HG02885 (cell line): ENCODE measurements at regions not wholly inside any gene's neighbourhood (a gene's known extent, or its start where the extent isn't known, plus 50 kb on each side); places are given as distances from the start of the nearest gene placed in this dataset.
"Not testable (repeated sequence)": the region's sequence is repeated elsewhere in the genome, so short reads cannot be mapped to it uniquely, and the experiment has no call there.

Experiments
- ATAC-seq: cut with Tn5 transposase; IDR thresholded peaks from one replicate; pipeline ENCODE4 v1.9.1; 2021; ENCODE audit warnings: mild to moderate bottlenecking; ENCODE audit not compliant: unreplicated experiment, poor library complexity

DNA sequence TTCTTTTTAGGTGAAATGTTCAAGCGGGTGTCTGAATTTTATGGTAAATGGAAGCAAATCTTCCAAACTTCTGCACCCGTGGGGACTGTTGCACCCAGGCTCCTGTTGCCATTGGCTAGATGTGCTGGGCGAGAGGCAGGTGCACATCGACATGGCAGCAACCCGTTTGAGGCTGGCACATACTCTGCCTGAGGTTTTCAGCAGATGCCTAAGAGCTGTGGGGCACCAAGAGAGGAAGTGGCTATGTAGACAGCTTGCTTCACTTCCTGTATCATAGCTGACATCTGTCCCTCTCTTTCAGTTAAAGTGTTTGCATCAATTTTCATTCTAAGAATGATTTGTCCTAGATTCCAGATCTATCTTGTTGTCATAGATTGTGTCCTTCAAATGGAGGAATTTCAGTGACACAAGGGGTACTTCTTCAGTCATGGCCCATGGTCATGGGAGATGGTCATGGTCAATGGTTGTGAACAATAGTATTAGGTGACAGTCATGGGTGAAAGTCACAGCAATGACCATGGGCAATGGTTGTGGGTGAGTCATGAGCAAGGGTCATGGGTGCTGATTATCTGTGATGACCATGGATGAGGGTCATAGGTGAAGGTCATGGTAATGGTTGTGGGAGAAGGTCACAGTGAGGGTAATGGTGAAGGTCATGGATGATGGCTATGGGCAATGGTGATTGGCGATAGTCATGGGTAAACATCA, 115.1 kb upstream of the IRX4 start:
- no peak for ATAC-seq

DNA sequence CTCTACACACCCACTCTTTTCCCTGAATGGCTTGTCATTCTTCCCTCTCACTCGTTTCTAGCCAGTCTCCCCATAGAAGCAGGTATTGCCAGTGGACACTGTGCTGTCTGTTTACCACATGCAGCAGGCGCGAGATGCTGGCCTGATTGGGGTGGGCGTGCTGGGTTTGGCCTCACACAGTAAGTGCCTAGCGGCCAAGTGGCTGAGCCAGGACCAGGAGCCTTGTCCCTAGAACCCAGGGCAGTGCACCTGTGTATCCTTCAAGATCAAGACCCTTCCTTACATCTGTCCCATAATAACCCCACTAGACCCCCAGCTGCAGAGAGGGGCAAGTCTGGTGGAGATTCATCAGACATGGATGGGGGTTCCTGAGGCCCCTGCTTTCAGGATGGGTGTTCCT, 112.8 kb upstream of the IRX4 start:
- no peak for ATAC-seq

DNA sequence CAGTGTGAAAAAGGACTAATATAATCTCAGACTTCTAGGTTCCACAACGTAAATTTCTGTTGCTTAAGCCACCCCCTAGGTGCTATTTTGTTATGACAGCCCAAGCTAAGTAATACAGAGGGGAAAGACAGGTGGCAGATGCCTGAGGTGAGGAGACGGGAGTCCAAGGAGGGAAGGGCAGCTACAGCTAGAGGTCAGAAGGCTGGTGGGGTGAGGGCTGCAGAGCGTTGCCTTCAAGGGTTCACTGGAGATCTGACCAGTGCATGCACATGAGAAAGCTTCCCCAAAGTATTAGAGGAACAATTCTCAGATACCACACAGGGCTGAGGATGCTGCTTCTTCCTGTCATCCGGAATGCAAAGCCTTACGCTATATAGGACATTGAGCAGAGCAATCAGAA, 104.7 kb upstream of the IRX4 start:
- no peak for ATAC-seq

DNA sequence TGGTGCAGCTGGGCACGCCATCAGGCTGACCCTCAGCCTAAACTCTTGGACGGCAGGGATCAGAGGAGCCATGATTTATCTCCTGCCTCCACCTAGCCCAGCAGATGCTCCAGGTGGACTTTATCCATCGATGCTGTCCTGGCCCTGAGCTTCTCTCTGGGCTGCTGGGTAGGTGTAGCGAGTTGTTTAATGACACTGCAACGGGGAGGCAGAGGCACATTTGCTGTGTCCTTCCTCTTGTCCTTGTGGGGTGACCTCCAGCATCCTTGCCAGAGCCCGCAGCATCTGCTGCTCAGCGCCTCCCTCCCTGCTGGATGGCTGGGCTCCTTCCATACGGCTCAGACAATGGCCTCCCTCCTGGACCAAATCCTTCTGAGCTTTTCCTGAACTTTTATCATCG, 103.1 kb upstream of the IRX4 start:
- ATAC-seq: no peak

DNA sequence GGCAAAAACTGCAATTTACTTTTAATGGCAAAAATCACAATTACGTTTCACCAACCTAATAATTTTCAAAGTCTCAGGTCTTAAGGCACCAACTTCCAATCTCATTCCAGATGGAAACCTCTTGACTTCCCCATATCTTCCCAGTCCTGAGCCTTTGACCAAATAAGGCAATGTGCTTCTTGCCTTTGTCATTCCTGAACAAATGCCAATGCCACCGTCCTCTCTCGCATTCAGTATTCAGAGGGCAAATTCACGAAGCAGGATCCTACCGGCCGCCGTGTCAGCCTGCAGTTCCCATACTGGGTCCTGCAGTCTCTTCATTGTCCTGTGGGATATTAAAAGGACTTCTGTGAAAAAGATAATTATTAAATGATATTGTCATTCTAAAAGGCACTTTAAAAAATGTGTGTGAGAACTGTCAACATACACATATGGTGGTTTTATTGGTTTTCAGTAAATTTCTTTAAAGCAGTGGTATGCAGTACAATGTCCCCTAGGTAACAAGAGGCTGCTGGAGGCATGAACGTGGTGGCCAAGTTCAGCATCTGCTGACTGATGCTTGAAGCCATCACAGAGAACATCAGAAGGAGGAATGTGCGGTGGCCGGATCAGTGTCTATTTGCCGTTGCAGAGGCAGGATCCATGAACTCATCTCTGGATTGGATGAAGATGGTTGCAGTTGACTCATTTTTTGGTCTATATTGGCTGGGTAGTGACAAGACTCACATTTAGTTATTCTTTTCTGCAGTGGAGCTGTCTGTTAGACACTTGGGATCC, 101.4 kb upstream of the IRX4 start:
- ATAC-seq: no peak

DNA sequence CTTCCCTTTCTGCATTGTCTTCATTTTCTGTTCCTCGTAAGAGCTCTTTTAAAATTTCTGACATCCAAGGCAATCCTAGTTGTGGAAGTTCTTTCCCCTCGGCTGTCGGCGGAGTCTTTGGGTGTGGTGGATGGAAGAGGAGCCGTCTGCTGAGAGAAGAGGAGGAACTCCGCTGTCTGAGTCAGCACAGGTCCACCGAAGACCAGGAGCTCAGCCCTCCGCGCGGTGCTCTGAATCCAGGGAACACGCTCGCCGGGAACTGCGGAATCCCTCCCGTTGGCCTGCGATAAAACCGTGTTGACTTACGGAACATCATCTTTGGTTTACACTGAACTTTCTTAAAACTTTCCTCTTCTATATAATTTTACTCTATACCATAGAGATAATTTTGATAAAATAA, 100.7 kb upstream of the IRX4 start:
- no peak for ATAC-seq

DNA sequence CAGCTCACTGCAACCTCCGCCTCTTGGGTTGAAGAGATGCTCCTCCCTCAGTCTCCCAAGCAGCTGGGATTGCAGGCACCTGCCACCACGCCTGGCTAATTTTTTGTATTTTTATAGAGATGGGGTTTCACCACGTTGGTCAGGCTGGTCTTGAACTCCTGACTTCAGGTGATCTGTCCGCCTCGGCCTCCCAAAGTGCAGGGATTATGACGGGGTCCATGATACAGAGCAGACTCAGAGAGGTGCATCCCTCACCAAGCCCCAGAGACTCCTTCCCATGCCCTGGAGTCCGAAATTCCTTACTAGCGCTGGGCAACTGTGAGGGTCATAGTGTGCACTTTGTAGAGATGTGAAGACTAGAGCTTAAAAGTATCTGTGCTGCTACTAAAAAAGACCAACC, 99.8 kb upstream of the IRX4 start:
- not testable (repeated sequence) for ATAC-seq

DNA sequence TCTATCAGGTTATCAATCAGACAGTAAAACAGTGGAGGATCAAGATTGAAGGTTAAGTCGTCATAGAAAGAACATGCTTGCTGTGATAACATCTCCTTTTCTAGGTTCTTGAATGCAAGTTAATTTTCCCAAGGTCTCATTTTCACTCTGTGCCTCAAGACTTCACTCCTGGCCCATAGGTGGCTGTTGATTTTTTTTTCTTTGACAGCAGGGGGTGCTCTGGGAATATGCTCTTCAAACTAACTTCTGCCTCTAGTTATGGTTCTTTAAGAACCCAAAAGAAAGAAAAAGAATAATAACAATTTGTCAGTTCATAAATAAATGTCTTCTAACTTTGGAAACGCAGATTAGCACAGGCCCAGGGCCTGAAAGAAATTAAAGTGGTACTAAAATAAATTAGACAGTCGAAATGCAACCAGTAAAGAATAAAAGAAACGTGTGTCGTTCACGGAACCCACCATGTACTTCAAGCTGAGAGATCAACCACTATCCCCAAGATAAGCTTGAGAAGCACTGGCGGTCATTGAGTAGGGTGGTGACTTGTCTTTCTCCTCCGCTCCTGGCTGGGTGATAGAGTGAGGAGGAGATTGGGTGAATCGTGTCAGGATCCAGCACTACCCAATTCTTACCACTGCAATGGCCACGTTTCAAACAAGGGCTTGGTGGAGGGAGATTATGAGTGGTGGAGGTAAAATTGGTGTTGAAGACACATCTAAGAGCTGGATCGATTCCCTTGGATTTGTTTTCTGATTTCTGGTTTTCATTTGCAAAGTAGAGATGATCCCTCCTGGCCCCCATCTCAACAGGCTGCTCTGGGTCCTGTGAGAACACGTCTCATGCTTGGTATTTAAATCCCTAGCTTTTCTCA, 93.4 kb upstream of the IRX4 start:
- ATAC-seq: no peak

DNA sequence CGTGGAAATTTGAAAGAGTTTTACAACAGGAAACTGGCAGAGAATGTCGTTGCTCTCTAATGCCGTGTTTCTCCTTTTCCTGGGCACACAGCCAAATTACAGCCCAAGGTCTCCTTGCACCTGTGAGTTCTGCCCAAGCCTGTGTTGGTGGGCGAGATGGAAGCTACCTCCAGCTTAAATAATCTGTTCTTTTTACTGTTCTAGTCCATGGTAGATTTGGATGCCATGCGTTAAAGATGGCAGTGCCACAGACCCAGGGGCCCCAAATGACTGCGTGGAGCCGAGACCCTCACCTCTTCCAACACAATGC, 92.6 kb upstream of the IRX4 start:
- no peak for ATAC-seq

DNA sequence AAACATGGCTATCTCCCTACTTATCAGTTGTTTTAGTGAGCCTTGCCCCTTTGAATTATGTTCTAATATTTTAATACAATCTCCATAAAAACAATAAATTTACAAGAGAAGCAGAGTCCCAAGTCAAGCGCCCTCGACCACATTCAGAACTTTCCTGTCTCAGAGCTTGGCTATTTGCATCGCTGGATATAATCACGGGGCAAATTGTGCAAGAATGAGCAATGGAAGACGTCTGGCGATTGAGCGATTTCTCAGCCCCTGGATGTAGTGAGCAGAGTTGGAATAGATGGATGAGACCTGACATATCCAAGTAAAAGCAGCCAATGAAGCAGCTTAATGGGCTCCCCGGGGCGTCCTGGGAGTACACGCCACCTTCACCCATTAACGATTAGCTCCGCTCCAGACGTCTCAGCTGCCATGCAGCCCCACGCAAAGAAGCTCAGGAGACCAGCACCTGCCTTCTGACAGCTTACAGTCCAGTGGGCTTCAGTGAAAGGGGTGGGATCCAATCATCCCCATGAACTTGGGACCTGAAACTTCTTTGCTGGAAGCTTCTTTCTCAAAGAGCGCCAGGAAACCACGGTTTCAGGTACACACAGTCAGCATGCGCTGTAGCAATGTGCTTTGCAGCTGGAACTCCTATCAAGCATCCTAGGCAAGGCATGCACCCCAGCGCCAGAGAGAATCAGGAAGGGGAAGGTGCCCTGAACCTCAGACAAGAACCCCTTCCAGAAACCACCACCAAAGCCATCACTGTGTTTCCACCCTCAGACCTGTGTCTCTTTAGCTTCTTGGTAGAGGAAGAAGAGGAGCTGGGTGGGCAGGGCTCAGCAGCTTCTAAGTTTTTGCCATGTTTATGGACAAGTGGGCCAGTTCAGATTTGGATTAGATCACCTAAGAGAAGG, 92.0 kb upstream of the IRX4 start:
- ATAC-seq: no peak

DNA sequence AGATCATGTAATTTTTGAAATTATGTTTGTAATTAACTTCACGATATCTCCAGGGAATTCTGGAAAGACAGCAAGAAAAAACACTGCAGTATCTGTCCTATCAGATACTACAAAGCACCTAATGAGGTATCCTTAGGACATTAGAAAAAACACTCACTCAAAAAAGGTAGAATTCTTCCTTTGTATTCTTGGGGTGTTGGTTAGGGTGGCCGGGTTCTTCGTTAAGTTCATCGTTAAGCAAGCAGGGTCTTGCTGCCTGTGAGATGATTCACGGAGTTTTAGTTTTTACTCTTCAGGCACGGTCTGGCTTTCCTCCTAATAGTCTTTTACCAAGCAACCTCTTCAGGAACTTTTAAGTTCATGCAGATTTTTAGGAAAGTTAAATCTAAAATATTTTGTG, 91.4 kb upstream of the IRX4 start:
- no peak for ATAC-seq

DNA sequence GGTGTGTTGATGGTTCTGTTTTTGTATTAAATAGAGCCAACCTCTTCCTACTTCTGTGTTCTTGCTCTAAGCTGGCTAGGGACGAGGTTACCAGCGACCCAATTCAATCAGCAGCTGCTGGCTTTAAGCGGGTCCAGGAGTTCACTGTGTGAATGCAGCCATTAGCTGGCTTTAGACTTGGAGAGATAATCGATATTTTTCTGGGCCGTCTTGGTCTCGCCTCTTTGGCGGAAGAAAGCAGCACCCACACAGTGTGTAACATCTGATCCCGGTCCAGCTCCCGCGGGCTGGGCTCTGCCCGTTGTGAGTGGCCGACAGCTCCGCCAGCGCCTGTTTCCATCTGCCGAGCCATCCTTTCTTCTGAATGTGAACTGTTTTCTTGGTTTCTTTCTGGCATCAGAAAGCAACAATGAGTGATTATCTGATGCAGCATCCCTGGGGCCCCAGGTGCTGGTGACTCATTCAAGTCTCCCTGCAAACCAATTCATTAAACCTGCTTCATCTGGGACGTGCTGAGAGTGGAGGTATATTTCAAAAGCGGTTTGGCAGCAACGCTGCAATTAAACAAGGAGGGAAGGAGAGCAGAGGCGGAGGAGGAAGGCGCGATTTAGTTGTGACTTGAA, 90.8 kb upstream of the IRX4 start:
- no peak for ATAC-seq

DNA sequence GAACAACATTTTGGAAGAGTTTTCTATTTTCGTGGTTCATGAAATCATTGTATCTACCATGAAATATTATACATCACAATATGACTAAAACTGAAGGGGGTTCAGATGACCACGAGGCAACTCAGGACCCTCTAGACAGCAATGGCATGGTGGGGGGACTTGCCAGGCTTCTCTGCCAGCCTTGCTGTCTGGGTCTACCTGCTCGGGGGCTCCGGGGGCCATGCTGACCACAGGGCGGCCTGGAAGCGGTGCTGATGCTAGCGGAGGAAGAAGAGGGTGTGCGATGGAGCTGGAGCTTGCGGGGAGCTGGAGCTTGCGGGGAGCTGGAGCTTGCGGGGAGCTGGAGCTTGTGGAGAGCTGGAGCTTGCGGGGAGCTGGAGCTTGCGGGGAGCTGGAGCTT, 89.2 kb upstream of the IRX4 start:
- no peak for ATAC-seq

DNA sequence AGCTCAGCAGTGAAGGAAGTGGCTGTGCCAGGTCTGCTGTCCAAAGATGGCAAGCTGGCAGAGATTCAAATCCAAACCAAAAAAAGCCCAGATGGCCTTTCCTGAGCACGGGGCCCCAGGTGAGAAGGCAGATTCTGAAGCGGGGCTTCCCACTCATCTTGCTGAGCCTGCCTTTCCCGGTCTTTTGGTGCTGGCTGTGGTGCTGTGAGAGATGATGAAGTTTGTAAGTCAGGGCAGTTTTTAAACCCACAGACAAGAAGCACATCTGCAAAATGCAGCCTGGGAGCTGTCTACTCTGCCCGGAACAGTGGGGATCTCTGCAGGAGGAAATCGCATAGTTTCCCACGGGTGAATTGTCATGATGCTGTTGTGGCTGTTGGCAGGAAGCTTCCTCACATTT, 85.0 kb upstream of the IRX4 start:
- no peak for ATAC-seq

DNA sequence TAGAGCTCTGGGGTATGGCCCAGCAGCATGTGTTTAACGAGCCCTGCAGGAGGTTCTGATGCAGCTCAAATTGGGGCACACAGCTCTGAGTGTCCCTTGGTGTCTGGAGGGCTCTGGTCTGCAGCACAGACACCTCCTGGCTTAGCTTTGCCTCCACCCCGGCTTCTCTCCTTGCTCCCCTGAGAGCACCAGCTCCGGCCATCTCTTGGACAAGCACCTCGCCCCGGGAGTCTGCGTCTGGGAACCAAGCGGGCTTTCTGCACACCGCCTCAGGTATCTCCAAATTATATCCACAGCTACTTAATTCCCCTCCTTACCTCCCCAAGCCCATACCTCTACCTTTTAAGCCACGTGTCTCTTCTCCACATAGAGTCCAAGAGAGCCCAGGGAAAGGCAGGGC, 83.7 kb upstream of the IRX4 start:
- ATAC-seq: no peak

DNA sequence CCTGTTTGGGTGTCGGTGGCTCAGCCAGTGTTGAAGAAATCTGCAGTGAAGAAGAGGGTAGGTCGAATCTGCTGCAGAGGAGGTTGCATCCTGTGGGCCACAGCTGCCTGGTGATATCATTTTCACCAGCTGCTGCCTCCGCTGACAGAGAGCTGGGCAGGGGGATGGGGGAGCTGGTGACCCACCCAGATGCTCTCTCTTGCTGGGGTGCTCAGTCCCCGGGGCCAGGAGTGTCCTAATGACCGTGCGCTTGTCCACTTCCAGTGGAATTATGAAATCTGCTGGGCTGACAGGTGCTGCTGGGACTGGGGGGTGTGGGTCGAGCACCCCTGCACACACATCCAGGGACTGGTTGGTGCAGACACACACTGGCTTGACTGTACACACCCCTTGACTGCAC, 83.2 kb upstream of the IRX4 start:
- no peak for ATAC-seq

DNA sequence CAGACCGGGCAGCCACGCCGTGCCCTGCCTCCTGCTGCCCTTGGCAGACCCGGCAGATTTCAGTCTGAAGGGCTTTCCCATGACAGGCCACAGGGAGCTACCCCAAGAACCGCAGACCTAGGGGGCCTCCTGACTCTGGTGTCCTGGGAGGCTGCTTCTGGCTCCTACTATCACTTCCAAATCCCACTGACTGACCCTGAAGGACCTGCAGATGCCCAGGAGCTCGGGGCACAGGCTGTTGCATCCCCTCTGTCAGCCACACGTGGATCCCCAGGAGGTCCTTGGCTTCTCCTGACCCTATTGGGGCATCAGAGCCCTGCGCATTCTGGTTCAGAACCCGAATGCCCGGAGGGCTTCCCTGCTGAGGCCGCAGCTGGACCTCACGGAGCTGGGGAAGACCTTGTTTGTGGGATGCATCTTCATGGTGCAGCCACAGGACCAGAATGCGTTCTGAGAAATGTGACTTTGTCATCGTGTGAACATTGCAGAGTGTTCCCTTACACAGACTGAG, 81.3 kb upstream of the IRX4 start:
- ATAC-seq: no peak

DNA sequence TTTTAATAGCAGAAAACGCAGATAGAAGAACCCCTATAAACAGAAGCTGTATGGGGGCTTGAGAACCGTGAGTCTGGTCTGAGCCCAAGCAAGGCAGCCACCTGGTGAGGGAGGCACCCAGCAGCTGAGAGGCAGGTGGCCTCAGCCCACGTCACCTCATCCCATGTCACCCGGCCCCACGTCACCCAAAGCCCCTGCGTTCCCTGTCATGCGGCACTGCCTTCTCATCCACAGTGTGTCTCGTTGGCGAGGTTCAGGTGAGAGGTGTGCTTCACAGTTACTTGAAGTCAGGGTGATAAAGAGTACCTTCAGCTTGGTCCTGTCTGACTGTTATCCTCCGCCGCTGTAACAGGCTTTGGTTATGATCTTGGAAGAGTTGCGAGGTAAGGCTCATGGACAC, 80.6 kb upstream of the IRX4 start:
- no peak for ATAC-seq

DNA sequence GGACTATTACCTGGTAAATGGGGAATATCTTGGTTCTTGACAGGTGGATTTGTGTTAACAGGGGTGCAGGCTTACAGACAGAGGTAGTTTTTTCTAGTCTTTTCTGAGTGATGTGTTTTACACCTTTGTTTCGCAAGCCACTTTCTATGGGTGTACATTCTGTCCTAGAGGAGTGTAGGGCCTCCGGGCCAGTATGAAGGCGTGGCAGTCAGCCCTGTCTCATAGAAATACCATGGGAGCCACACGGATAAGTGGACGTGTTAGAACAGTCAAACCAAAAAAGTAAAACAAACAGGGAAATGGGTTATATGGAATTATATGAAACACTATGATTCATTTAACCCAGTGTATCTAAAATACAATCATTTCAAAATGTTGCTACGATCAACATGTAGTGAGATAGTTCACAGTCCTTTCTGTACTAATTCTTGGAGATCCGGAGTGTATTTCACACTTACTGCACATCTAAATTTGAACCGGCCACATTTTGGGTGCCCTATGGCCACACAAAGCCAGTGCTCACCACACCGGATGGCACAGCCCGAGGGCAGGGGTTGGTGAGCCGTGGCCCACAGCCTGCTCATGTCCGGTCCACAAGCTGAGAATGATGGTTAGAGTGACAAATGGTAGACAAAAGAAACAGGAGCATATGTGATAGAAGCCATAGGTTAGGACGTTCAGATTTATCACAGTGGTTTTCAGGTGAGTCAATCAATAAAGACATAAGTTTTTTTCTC, 80.1 kb upstream of the IRX4 start:
- no peak for ATAC-seq
